ENCODE measurements at regions not wholly inside any gene's neighbourhood (a gene's known extent, or its start where the extent isn't known, plus 50 kb on each side); places are given as distances from the start of the nearest gene placed in this dataset.

- TF ChIP-seq, protein P1, sequence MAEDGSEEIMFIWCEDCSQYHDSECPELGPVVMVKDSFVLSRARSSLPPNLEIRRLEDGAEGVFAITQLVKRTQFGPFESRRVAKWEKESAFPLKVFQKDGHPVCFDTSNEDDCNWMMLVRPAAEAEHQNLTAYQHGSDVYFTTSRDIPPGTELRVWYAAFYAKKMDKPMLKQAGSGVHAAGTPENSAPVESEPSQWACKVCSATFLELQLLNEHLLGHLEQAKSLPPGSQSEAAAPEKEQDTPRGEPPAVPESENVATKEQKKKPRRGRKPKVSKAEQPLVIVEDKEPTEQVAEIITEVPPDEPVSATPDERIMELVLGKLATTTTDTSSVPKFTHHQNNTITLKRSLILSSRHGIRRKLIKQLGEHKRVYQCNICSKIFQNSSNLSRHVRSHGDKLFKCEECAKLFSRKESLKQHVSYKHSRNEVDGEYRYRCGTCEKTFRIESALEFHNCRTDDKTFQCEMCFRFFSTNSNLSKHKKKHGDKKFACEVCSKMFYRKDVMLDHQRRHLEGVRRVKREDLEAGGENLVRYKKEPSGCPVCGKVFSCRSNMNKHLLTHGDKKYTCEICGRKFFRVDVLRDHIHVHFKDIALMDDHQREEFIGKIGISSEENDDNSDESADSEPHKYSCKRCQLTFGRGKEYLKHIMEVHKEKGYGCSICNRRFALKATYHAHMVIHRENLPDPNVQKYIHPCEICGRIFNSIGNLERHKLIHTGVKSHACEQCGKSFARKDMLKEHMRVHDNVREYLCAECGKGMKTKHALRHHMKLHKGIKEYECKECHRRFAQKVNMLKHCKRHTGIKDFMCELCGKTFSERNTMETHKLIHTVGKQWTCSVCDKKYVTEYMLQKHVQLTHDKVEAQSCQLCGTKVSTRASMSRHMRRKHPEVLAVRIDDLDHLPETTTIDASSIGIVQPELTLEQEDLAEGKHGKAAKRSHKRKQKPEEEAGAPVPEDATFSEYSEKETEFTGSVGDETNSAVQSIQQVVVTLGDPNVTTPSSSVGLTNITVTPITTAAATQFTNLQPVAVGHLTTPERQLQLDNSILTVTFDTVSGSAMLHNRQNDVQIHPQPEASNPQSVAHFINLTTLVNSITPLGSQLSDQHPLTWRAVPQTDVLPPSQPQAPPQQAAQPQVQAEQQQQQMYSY (CRISPR knock-in tag; IDR thresholded peaks at IDR 0.05), result no peak
- TF ChIP-seq EED (IDR thresholded peaks at IDR 0.05; ENCODE audit: low read depth), result no peak
- no peak for TF ChIP-seq EP300 (IDR thresholded peaks at IDR 0.05; ENCODE audit: borderline replicate concordance in 1 of 2, control insufficient read depth in 1 of 2, low read depth in 2 of 2, low read length in 2 of 2)
- no peak for TF ChIP-seq CREM (IDR thresholded peaks at IDR 0.05; ENCODE audit: low read depth)
- TF ChIP-seq ELK1 (IDR thresholded peaks at IDR 0.05; ENCODE audit: low read depth, low read length), result no peak
Observed at GRCh38 chr6:3581469-3581868, 124.6 kb upstream of the SLC22A23 start (continued).

DNA sequence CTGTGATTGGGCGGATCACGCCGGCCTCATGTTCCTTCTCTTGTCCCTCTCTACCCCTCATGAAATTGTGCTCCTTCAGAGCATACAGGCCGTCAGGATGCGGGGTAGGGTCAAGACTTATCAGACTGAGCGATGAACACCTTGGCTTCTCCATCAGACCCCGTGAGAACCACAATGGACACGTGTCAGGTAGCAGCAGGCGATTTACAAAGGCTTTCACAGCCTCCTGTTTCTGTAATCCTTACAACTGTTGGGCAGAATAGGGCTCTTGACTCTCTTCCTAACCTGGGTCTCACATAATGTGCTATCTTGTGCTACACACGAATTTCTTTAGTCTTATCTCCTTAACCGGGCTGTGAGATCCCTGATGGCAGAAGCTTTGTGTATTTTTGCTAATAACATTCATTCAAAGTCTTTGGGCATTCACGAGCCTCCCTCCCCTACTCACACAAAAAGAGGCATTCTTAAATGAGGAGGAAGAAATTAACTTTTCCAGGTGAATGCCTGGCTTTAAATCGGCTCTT lies 122.9 kb upstream of the SLC22A23 start:
- no peak for FAIRE-seq
- Histone ChIP-seq H3K27me3 (replicated peaks in 1 of 2; ENCODE audit: control insufficient read depth in 2 of 2, insufficient read depth in 2 of 2, low read length in 1 of 2) (peaks cover under 1 to 3% of the 10 kb centered on the region in 2 experiments; a peak in 2 of 4 replicates), H3K4me3 (no peak overlapping the region), H3K4me2 (ENCODE audit: control insufficient read depth, insufficient read depth) (no peak overlapping the region), H3K36me3 (ENCODE audit: control insufficient read depth in 2 of 2, insufficient read depth in 2 of 2, low read length in 1 of 2) (no peaks in the 10 kb centered on the region), H3K79me2 (ENCODE audit: control insufficient read depth, insufficient read depth, low read length) (no peaks in the 10 kb centered on the region), H3K4me1 (ENCODE audit: control insufficient read depth, insufficient read depth, low read length) (no peaks in the 10 kb centered on the region), H3K9me3 (replicated peaks; ENCODE audit: control insufficient read depth, insufficient read depth, low read length) (no peaks in the 10 kb centered on the region; the same call in 2 of the 3 replicates), H4K20me1 (ENCODE audit: control insufficient read depth, insufficient read depth) (no peaks in the 10 kb centered on the region), H3K27ac (ENCODE audit: control insufficient read depth, insufficient read depth) (no peak overlapping the region), H2AFZ (ENCODE audit: control insufficient read depth, low read depth, low read length) (no peak overlapping the region), H3K9ac (ENCODE audit: control insufficient read depth, insufficient read depth, low read length) (no peak overlapping the region)
- no TSS peak for BruUV-seq (replicated peaks)
- intact Hi-C loops (cut with micrococcal nuclease; ENCODE audit: unreplicated experiment) (no loop called here), in situ Hi-C loops (cut with MboI) (no loop called here)
- RAD21 ChIA-PET (ENCODE audit: unreplicated experiment), result no interaction called here
- SMC1A ChIA-PET (ENCODE audit: uncharacterized antibody, unreplicated experiment), result no interaction called here
- no peak for DNase-seq (ENCODE audit: low read depth, low spot score)
- WGBS (ENCODE audit: insufficient coverage, insufficient replicate concordance, low lambda C conversion rate, missing lambda C conversion rate), result 24% methylated on average over 13 of the region's 13 CpGs
- ATAC-seq, result no peak
- POLR2A ChIA-PET, result no interaction called here
- CTCF ChIA-PET, result interaction anchor here (1.3 kb wide), 1 partner anchor 152 kb away, joined by 4 read pairs; no protein-coding TSS in a partner anchor
- no peak for TF ChIP-seq WRNIP1 (IDR thresholded peaks at IDR 0.05; ENCODE audit: borderline replicate concordance, low read depth, low read length)
- TF ChIP-seq HDAC6 (IDR thresholded peaks at IDR 0.05; ENCODE audit: unreplicated experiment), result no peak
- TF ChIP-seq NR2C2 (IDR thresholded peaks at IDR 0.05; ENCODE audit: borderline replicate concordance, control insufficient read depth, insufficient read length, low read depth), result no peak
- TF ChIP-seq FOXM1 (IDR thresholded peaks at IDR 0.05; ENCODE audit: low read depth, low read length), result no peak
- TF ChIP-seq SMC3 (IDR thresholded peaks at IDR 0.05; ENCODE audit: borderline replicate concordance, low read length), result no peak
- TF ChIP-seq CREB1 (IDR thresholded peaks at IDR 0.05; ENCODE audit: low read depth), result no peak
- no peak for TF ChIP-seq E4F1 (IDR thresholded peaks at IDR 0.05; ENCODE audit: borderline replicate concordance, partially characterized antibody)
- TF ChIP-seq HCFC1 (IDR thresholded peaks at IDR 0.05; ENCODE audit: low read length), result no peak
- no peak for TF ChIP-seq LARP7 (IDR thresholded peaks at IDR 0.05)
- no peak for TF ChIP-seq KDM1A (IDR thresholded peaks at IDR 0.05; ENCODE audit: borderline replicate concordance)
- no peak for TF ChIP-seq SREBF2 (IDR thresholded peaks at IDR 0.05; ENCODE audit: low read length)
- TF ChIP-seq SMARCA5 (IDR thresholded peaks at IDR 0.05), result no peak

Measured in GM12878 (cell line).